Muscle of leg (tissue), 3 donors: ENCODE measurements at regions not wholly inside any gene's neighbourhood (a gene's known extent, or its start where the extent isn't known, plus 50 kb on each side); places are given as distances from the start of the nearest gene placed in this dataset.
"Not testable (repeated sequence)": the region's sequence is repeated elsewhere in the genome, so short reads cannot be mapped to it uniquely, and the experiment has no call there.

Source experiments
- DNase-seq: peaks from one replicate; pipeline ENCODE4 v3.0.0; 2013
- H3K27ac ChIP-seq: one replicate; pipeline ENCODE4 v1.5.1; 2013; ENCODE audit warnings: mild to moderate bottlenecking, low read length, control low read depth
- H3K27me3 ChIP-seq: one replicate; pipeline ENCODE4 v1.6.1; 2013; ENCODE audit warnings: low read length; ENCODE audit not compliant: control insufficient read depth, insufficient read depth
- H3K36me3 ChIP-seq: one replicate; pipeline ENCODE4 v1.6.1; 2013; ENCODE audit warnings: low read length; ENCODE audit not compliant: control insufficient read depth, insufficient read depth
- H3K4me1 ChIP-seq: one replicate; pipeline ENCODE4 v1.6.1; 2013; ENCODE audit warnings: low read length; ENCODE audit not compliant: control insufficient read depth, insufficient read depth
- H3K4me3 ChIP-seq: one replicate; pipeline ENCODE4 v1.5.1; 2013; ENCODE audit warnings: low read length, control low read depth
- H3K9me3 ChIP-seq: replicated peaks from 2 replicates; pipeline ENCODE4 v1.6.1; 2013; ENCODE audit warnings: low read depth, low read length; ENCODE audit not compliant: control insufficient read depth
- WGBS: methylation state at CpG from one replicate; pipeline ENCODE4 v1.1.5; 2013; ENCODE audit warnings: missing lambda C conversion rate; ENCODE audit not compliant: insufficient coverage; 5-methylcytosine and 5-hydroxymethylcytosine counted together

GRCh38 chr20:4443016-4443415, 193.9 kb upstream of the ADRA1D start:
- 70% methylated on average over 2 of the region's 4 CpGs for WGBS
- Histone ChIP-seq H3K9me3 (no peaks in the 10 kb centered on the region), H3K36me3 (no peaks in the 10 kb centered on the region), H3K27me3 (peaks cover 2% of the 10 kb centered on the region), H3K4me1 (peaks cover 5% of the 10 kb centered on the region), H3K27ac (no peak overlapping the region), H3K4me3 (no peak overlapping the region)
- DNase-seq: no peak

- Histone ChIP-seq H3K4me3 (no peak overlapping the region), H3K4me1 (peaks cover 5% of the 10 kb centered on the region), H3K9me3 (no peaks in the 10 kb centered on the region), H3K36me3 (no peaks in the 10 kb centered on the region), H3K27me3 (peaks cover 2% of the 10 kb centered on the region), H3K27ac (no peak overlapping the region)
- DNase-seq: no peak
- no CpG with 5 or more reads among the region's 3 CpGs for WGBS
These were observed 192.8 kb upstream of the ADRA1D start for GRCh38 chr20:4441871-4442270.

GRCh38 chr20:4441191-4441590, 192.1 kb upstream of the ADRA1D start:
- H3K27me3 ChIP-seq: peaks cover 2% of the 10 kb centered on the region
- no peak overlapping the region for H3K4me3 ChIP-seq
- H3K36me3 ChIP-seq: no peaks in the 10 kb centered on the region
- H3K9me3 ChIP-seq: no peaks in the 10 kb centered on the region
- H3K4me1 ChIP-seq: peaks cover 5% of the 10 kb centered on the region
- no peak for DNase-seq
- no peak overlapping the region for H3K27ac ChIP-seq
- 100% methylated on average over 1 of the region's 2 CpGs for WGBS

- H3K36me3 ChIP-seq: no peaks in the 10 kb centered on the region
- no peak for DNase-seq
- no peak overlapping the region for H3K4me3 ChIP-seq
- no peaks in the 10 kb centered on the region for H3K4me1 ChIP-seq
- H3K27me3 ChIP-seq: no peaks in the 10 kb centered on the region
- no peak overlapping the region for H3K27ac ChIP-seq
- WGBS: 56% methylated on average over 5 of the region's 5 CpGs
- no peaks in the 10 kb centered on the region for H3K9me3 ChIP-seq
These were observed 190.4 kb upstream of the ADRA1D start for GRCh38 chr20:4439461-4439860.

- Histone ChIP-seq H3K27ac (no peak overlapping the region), H3K4me3 (no peak overlapping the region), H3K36me3 (no peaks in the 10 kb centered on the region), H3K27me3 (no peaks in the 10 kb centered on the region), H3K4me1 (no peaks in the 10 kb centered on the region), H3K9me3 (no peaks in the 10 kb centered on the region)
- WGBS: no CpG with 5 or more reads among the region's 1 CpG
- DNase-seq: no peak
These were observed 188.0 kb upstream of the ADRA1D start for GRCh38 chr20:4437131-4437530.

- Histone ChIP-seq H3K4me1 (no peaks in the 10 kb centered on the region), H3K27ac (no peak overlapping the region), H3K4me3 (no peak overlapping the region), H3K9me3 (no peaks in the 10 kb centered on the region), H3K27me3 (no peaks in the 10 kb centered on the region), H3K36me3 (no peaks in the 10 kb centered on the region)
- WGBS: 62% methylated on average over 4 of the region's 6 CpGs
- no peak for DNase-seq
These were observed 186.8 kb upstream of the ADRA1D start for GRCh38 chr20:4435671-4436455.

GRCh38 chr20:4435225-4435624, 186.1 kb upstream of the ADRA1D start:
- Histone ChIP-seq H3K36me3 (no peaks in the 10 kb centered on the region), H3K27me3 (no peaks in the 10 kb centered on the region), H3K4me1 (no peaks in the 10 kb centered on the region), H3K4me3 (no peak overlapping the region), H3K27ac (no peak overlapping the region), H3K9me3 (no peaks in the 10 kb centered on the region)
- DNase-seq: peak; percentile 52
- 17% methylated on average over 1 of the region's 1 CpG for WGBS

GRCh38 chr20:4434681-4435080, 185.6 kb upstream of the ADRA1D start:
- no peaks in the 10 kb centered on the region for H3K9me3 ChIP-seq
- DNase-seq: peak; percentile 23
- H3K27ac ChIP-seq: no peak overlapping the region
- H3K27me3 ChIP-seq: no peaks in the 10 kb centered on the region
- H3K4me1 ChIP-seq: no peaks in the 10 kb centered on the region
- no peak overlapping the region for H3K4me3 ChIP-seq
- no CpG with 5 or more reads among the region's 4 CpGs for WGBS
- H3K36me3 ChIP-seq: no peaks in the 10 kb centered on the region

- WGBS: 70% methylated on average over 2 of the region's 2 CpGs
- Histone ChIP-seq H3K36me3 (no peaks in the 10 kb centered on the region), H3K4me1 (no peaks in the 10 kb centered on the region), H3K27me3 (no peaks in the 10 kb centered on the region), H3K4me3 (no peak overlapping the region), H3K9me3 (no peaks in the 10 kb centered on the region), H3K27ac (no peak overlapping the region)
- DNase-seq: no peak
These were observed 182.4 kb upstream of the ADRA1D start for GRCh38 chr20:4431446-4431845.

- H3K36me3 ChIP-seq, H3K27me3 ChIP-seq, H3K9me3 ChIP-seq, H3K4me1 ChIP-seq, DNase-seq, H3K27ac ChIP-seq, H3K4me3 ChIP-seq: not testable (repeated sequence)
- 89% methylated on average over 11 of the region's 11 CpGs for WGBS
These were observed 181.7 kb upstream of the ADRA1D start for GRCh38 chr20:4430826-4431225.
